ENCODE measurements at regions not wholly inside any gene's neighbourhood (a gene's known extent, or its start where the extent isn't known, plus 50 kb on each side); places are given as distances from the start of the nearest gene placed in this dataset.
A peak's percentile ranks its signal among the peaks of the same experiment; 100 is the strongest.
"Not testable (repeated sequence)": the region's sequence is repeated elsewhere in the genome, so short reads cannot be mapped to it uniquely, and the experiment has no call there.

GRCh38 chr12:8282181-8282580 lies 54.8 kb upstream of the FAM90A1 start:
- DNase-seq (ENCODE audit: low spot score), result not testable (repeated sequence)

- not testable (repeated sequence) for DNase-seq (ENCODE audit: low spot score)
Observed at GRCh38 chr12:8285681-8286080, 58.3 kb upstream of the FAM90A1 start.

GRCh38 chr12:8291764-8292163 lies 64.3 kb upstream of the FAM90A1 start:
- DNase-seq (ENCODE audit: low spot score), result not testable (repeated sequence)

GRCh38 chr12:8294662-8295061 lies 67.2 kb upstream of the FAM90A1 start:
- not testable (repeated sequence) for DNase-seq (ENCODE audit: low spot score)

GRCh38 chr12:8308611-8309010 lies 81.2 kb upstream of the FAM90A1 start:
- not testable (repeated sequence) for DNase-seq (ENCODE audit: low spot score)

GRCh38 chr12:8315997-8316396 lies 88.6 kb upstream of the FAM90A1 start:
- not testable (repeated sequence) for DNase-seq (ENCODE audit: low spot score)

- DNase-seq (ENCODE audit: low spot score), result not testable (repeated sequence)
Observed at GRCh38 chr12:8317675-8318074, 90.3 kb upstream of the FAM90A1 start.

DNA sequence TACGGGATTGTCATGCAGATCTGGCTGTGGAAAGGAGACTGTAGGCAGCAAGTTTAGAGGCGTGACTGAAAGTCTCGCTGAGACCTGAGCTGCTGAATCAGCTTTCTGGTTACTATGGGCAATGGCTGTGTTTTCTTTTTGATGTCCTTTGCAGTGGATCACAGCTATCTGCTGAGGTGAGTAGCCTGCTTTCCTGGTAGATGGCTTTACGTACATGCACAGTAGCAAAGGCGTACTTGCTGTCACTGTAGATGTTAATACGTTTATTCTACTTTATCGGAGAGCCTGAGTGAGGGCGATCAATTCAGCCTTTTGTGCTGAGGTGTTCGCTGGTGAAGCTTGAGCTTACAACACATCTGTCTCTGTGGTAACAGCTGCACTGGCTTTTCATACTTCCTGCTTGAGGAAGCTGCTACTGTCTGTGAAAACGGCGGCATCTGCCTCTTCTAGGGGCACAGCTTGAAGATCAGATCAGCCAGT lies 92.9 kb upstream of the FAM90A1 start:
- not testable (repeated sequence) for DNase-seq (ENCODE audit: low spot score)

GRCh38 chr12:8320791-8321370 lies 93.5 kb upstream of the FAM90A1 start:
- DNase-seq (ENCODE audit: low spot score), result not testable (repeated sequence)

DNA sequence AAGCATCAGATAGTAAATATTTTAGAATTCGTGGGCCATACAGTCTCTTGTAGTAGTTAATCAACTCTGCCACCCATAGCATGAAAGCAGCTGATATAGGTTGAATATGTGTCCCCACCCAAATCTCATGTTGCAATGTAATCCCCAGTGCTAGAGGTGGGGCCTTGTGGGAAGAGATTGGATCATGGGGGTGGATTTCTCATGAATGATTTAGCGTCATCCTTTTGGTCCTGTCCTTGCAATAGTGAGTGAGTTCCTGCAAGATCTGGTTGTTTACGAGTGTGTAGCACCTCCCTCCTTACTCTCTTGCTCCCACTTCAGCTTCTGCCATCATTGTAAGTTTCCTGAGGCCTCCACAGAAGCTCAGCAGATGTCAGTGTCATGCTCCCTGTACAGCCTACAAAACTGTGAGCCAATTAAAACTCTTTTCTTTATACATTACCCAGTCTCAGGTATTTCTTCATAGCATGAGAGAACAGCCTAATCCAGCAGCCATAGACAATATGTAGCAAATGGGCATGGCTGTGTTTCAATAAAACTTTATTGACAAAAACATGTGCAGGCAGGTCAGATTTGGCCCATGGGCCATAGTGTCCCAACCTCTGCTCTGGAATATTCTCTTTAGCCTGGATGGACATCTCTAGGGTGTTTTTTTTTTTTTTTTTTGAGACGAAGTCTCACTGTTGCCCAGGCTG lies 97.9 kb upstream of the FAM90A1 start:
- DNase-seq (ENCODE audit: low spot score), result peak; percentile 38

DNA sequence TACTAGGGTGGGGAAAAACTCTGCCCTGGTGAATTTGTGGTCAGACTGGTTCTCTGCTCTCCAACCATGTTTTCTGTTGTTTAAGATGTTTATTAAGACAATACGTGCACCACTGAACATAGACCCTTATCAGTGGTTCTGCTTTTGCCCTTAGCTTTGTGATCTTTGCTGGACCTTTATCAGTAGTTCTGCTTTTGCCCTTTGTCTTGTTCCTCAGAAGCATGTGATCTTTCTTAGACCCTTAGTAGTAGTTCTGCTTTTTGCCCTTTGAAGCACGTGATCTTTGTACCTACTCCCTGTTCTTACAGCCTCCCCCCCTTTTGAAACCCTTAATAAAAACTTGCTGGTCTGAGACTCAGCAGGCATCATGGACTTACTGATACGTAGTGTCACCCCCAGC lies 101.4 kb upstream of the FAM90A1 start:
- not testable (repeated sequence) for DNase-seq (ENCODE audit: low spot score)

- not testable (repeated sequence) for DNase-seq (ENCODE audit: low spot score)
Observed at GRCh38 chr12:8332373-8332772, 105.0 kb upstream of the FAM90A1 start.

GRCh38 chr12:8351073-8351472 lies 104.7 kb upstream of the CLEC6A start:
- DNase-seq (ENCODE audit: low spot score), result not testable (repeated sequence)

- DNase-seq (ENCODE audit: low spot score), result not testable (repeated sequence)
Observed at GRCh38 chr12:8354741-8355140, 101.0 kb upstream of the CLEC6A start.

DNA sequence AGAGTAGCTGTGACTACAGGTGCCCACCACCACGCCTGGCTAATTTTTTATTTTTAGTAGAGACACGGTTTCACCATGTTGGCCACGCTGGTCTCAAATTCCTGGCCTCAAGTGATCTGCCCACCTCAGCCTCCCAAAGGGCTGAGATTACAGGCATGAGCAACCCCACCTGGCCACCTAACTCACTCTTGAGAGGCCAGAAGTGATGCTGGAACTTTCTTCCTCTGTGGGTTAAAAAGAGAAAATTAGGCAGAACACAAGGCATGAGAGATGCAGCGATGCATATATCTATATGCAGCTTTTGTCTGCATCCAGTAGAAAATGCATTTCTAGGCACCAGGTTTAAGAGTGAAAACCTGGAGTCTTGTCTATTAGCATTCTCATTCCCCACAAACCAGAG lies 100.2 kb upstream of the CLEC6A start:
- not testable (repeated sequence) for DNase-seq (ENCODE audit: low spot score)

DNA sequence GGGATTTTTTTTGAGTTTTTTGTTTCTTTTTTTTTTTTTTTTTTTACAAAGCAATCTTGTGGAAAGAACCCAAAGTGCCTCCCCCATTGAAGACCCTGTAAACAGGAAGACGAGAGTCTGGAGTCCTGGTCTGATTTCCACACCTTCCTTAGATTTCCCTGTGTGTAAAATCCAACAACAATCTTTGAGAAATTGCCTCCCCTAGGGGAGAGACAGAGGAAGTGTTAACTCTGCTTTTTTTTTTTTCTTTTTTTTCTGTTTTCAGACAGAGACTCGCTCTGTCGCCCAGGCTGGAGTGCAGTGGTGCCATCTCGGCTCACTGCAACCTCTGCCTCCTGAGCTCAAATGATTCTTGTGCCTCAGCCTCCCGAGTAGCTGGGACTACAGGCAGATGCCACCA lies 82.0 kb upstream of the CLEC6A start:
- not testable (repeated sequence) for DNase-seq (ENCODE audit: low spot score)

- DNase-seq (ENCODE audit: low spot score), result not testable (repeated sequence)
Observed at GRCh38 chr12:8375122-8375521, 80.6 kb upstream of the CLEC6A start.

GRCh38 chr12:8377756-8378155 lies 78.0 kb upstream of the CLEC6A start:
- not testable (repeated sequence) for DNase-seq (ENCODE audit: low spot score)

- not testable (repeated sequence) for DNase-seq (ENCODE audit: low spot score)
Observed at GRCh38 chr12:8382556-8382955, 73.2 kb upstream of the CLEC6A start.

DNA sequence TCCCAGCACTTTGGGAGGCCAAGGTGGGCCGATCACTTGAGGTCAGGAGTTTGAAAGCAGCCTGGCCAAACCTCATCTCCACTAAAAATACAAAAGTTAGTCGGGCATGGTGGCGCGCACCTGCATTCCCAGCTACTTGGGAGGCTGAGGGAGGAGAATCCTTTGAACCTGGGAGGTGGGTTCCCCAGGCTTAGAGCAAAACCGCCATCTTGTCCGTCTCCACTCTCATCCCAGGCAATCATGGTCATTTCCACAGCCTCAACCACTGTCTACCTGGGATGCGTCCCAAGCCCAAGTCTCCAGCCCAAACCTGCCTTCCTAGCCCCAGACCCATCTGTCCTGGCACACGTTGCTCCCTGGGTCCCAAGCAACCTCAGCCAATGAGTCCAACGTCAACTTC lies 71.1 kb upstream of the CLEC6A start:
- DNase-seq (ENCODE audit: low spot score), result not testable (repeated sequence)

- DNase-seq (ENCODE audit: low spot score), result not testable (repeated sequence)
Observed at GRCh38 chr12:8385431-8385830, 70.3 kb upstream of the CLEC6A start.

DNA sequence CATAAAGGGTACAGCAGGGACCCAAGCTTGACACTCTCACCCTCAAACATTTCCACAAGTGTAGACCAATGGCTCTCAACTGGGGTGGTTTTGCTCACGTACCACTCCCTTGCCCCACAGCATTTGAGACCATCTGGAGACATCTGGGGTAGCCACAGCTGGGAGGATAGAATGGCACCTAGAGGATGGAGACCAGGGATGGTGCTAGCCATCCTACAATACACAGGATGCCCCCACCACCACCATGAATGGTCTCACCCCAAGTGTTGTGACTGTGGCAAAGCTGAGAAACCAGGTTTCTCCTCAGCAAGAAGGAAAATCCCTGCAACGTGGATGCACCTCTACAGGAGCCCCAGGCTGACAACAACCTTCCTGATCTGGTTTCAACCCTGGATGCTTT lies 69.1 kb upstream of the CLEC6A start:
- DNase-seq (ENCODE audit: low spot score), result not testable (repeated sequence)

DNA sequence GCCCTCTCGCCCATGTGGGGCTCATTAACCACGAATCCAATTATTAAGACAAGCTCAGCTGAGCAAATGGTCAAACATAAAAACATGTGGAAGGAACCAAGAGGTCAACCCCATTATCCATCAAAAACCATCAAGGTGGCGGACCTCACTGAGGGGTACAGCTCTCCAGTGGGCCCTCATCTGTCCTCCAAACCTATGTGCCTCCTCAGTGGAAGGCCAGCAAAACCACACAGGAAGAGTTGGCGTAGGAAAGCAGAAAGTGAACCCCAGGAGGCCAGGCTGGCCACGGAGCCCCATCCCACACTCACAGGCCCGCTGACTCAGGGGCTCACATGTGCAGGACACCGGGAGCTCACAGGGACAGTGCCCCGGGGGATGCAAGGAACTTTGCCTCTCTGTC lies 66.5 kb upstream of the CLEC6A start:
- DNase-seq (ENCODE audit: low spot score), result peak; percentile 2
